Loucy (cell line): ENCODE measurements at regions not wholly inside any gene's neighbourhood (a gene's known extent, or its start where the extent isn't known, plus 50 kb on each side); places are given as distances from the start of the nearest gene placed in this dataset.

Experiments
- H2AFZ ChIP-seq: fragments of 200-600 bp; sonication (generic); 2 replicates; pipeline ENCODE4 v1.6.0; 2016; ENCODE audit warnings: antibody characterized with exemption, mild to moderate bottlenecking, low read length, moderate library complexity
- H3F3A ChIP-seq: fragments of 200-600 bp; 2 replicates; pipeline ENCODE4 v1.6.0; 2016; ENCODE audit warnings: antibody characterized with exemption, low read depth, mild to moderate bottlenecking
- H3K27me3 ChIP-seq: fragments of 200-600 bp; sonication (generic); 2 replicates; pipeline ENCODE4 v1.6.1; 2014; ENCODE audit warnings: low read length, mild to moderate bottlenecking; ENCODE audit not compliant: insufficient read depth, poor library complexity, severe bottlenecking
- H3K36me3 ChIP-seq: fragments of 200-600 bp; sonication (generic); 2 replicates; pipeline ENCODE4 v1.6.1; 2016; ENCODE audit warnings: low read length; ENCODE audit not compliant: insufficient read depth
- H3K4me1 ChIP-seq: fragments of 200-600 bp; sonication (generic); 2 replicates; pipeline ENCODE4 v1.5.1; 2014; ENCODE audit warnings: low read length, mild to moderate bottlenecking; ENCODE audit not compliant: insufficient read depth, poor library complexity, severe bottlenecking
- H3K4me2 ChIP-seq: fragments of 200-600 bp; sonication (generic); 2 replicates; pipeline ENCODE4 v1.6.0; 2014; ENCODE audit warnings: antibody characterized with exemption, low read length, low read depth, mild to moderate bottlenecking; ENCODE audit not compliant: poor library complexity, severe bottlenecking
- H3K4me3 ChIP-seq: fragments of 200-600 bp; sonication (generic); 2 replicates; pipeline ENCODE4 v1.5.1; 2014; ENCODE audit warnings: low read length, mild to moderate bottlenecking, mixed read lengths; ENCODE audit not compliant: poor library complexity, severe bottlenecking
- H3K79me2 ChIP-seq: fragments of 200-600 bp; sonication (generic); 2 replicates; pipeline ENCODE4 v1.6.1; 2014; ENCODE audit warnings: low read length; ENCODE audit not compliant: insufficient read depth
- H3K9ac ChIP-seq: fragments of 200-600 bp; sonication (generic); 2 replicates; pipeline ENCODE4 v1.6.0; 2014; ENCODE audit warnings: mild to moderate bottlenecking, low read depth, low read length, moderate library complexity; ENCODE audit not compliant: poor library complexity, severe bottlenecking
- H3K9me2 ChIP-seq: fragments of 200-600 bp; sonication (generic); replicated peaks from 2 replicates; pipeline ENCODE4 v1.6.1; 2016; ENCODE audit warnings: low read depth, low read length, mixed read lengths
- H3K9me3 ChIP-seq: fragments of 200-600 bp; sonication (generic); 2 replicates; pipeline ENCODE4 v1.6.1; 2014; ENCODE audit warnings: mild to moderate bottlenecking, antibody characterized with exemption, low read length, low read depth; ENCODE audit not compliant: insufficient read depth
- H4K20me1 ChIP-seq: fragments of 200-600 bp; sonication (generic); 2 replicates; pipeline ENCODE4 v1.6.0; 2014; ENCODE audit warnings: antibody characterized with exemption, low read length, mild to moderate bottlenecking; ENCODE audit not compliant: insufficient read depth, poor library complexity, severe bottlenecking
- CTCF ChIP-seq: fragments of 200-600 bp; sonication (generic); conservative IDR thresholded peaks from 2 replicates; pipeline ENCODE4 v1.5.1; 2014; ENCODE audit warnings: mild to moderate bottlenecking, antibody characterized with exemption, low read length
- EZH2phosphoT487 ChIP-seq: fragments of 200-600 bp; IDR thresholded peaks from 2 replicates; pipeline ENCODE4 v1.6.1; 2018; ENCODE audit warnings: antibody characterized with exemption, mild to moderate bottlenecking, moderate library complexity, borderline replicate concordance

GRCh38 chr1:31507676-31508530 lies 68.4 kb upstream of the TINAGL1 start:
- Histone ChIP-seq H3K9me2 (no peaks in the 10 kb centered on the region), H2AFZ (no peak overlapping the region), H3K36me3 (no peaks in the 10 kb centered on the region), H3K9ac (peak overlapping the region; percentile 97), H3K9me3 (peaks cover 4% of the 10 kb centered on the region; the same call in 1 of the 2 replicates), H4K20me1 (peaks cover 6% of the 10 kb centered on the region), H3K4me3 (peak overlapping the region; percentile 87), H3K4me2 (peak overlapping the region; percentile 89), H3K27me3 (no peaks in the 10 kb centered on the region), H3K4me1 (peaks cover 67% of the 10 kb centered on the region), H3K79me2 (peaks cover 67% of the 10 kb centered on the region), H3F3A (no peaks in the 10 kb centered on the region)
- peak; percentile 41 for TF ChIP-seq CTCF
- no peak for TF ChIP-seq EZH2phosphoT487

- no peaks in the 10 kb centered on the region for H3K27me3 ChIP-seq
- peaks cover 6% of the 10 kb centered on the region for H4K20me1 ChIP-seq
- H3K36me3 ChIP-seq: no peaks in the 10 kb centered on the region
- peak overlapping the region; percentile 87 for H3K4me3 ChIP-seq
- H3K9me3 ChIP-seq: peaks cover 11% of the 10 kb centered on the region; the same call in 1 of the 2 replicates
- peaks cover 57% of the 10 kb centered on the region for H3K4me1 ChIP-seq
- H3F3A ChIP-seq: no peaks in the 10 kb centered on the region
- H3K79me2 ChIP-seq: peaks cover 75% of the 10 kb centered on the region
- TF ChIP-seq EZH2phosphoT487 (no peak), CTCF (no peak)
- peak overlapping the region; percentile 89 for H3K4me2 ChIP-seq
- no peak overlapping the region for H2AFZ ChIP-seq
- H3K9me2 ChIP-seq: no peaks in the 10 kb centered on the region
- H3K9ac ChIP-seq: peak overlapping the region; percentile 97
Observed at GRCh38 chr1:31509124-31510072, 66.9 kb upstream of the TINAGL1 start.

- Histone ChIP-seq H3K9me3 (peaks cover 11% of the 10 kb centered on the region; the same call in 1 of the 2 replicates), H3K36me3 (no peaks in the 10 kb centered on the region), H3F3A (no peaks in the 10 kb centered on the region), H2AFZ (no peak overlapping the region), H4K20me1 (peaks cover 6% of the 10 kb centered on the region), H3K27me3 (no peaks in the 10 kb centered on the region), H3K9ac (peak overlapping the region; percentile 97), H3K79me2 (peaks cover 72% of the 10 kb centered on the region), H3K4me2 (peak overlapping the region; percentile 89), H3K4me1 (peaks cover 50% of the 10 kb centered on the region), H3K4me3 (peak overlapping the region; percentile 87), H3K9me2 (no peaks in the 10 kb centered on the region)
- TF ChIP-seq CTCF: no peak
- TF ChIP-seq EZH2phosphoT487: no peak
Observed at GRCh38 chr1:31510304-31510703, 66.0 kb upstream of the TINAGL1 start.
